ENCODE measurements at regions not wholly inside any gene's neighbourhood (a gene's known extent, or its start where the extent isn't known, plus 50 kb on each side); places are given as distances from the start of the nearest gene placed in this dataset.

- H3K27ac ChIP-seq (ENCODE audit: low read depth in 2 of 2, low read length in 2 of 2), result no peak overlapping the region
- H3K9me3 ChIP-seq (ENCODE audit: control insufficient read depth in 2 of 3, insufficient read depth in 1 of 3, low read length in 3 of 3), result no peaks in the 10 kb centered on the region
- H3K4me1 ChIP-seq (ENCODE audit: control insufficient read depth in 2 of 3, insufficient read depth in 2 of 3, low read depth in 1 of 3, low read length in 3 of 3), result no peaks in the 10 kb centered on the region
- no peak for TF ChIP-seq CTCF (IDR thresholded peaks at IDR 0.05; ENCODE audit: borderline replicate concordance, extremely low read depth, insufficient read depth)
- DNase-seq, result no peak
- no peak for FAIRE-seq
- H3K4me3 ChIP-seq (ENCODE audit: low read length in 3 of 3), result no peak overlapping the region
- intact Hi-C loops (cut with DNase I), result no loop called here
- no peaks in the 10 kb centered on the region for H3K27me3 ChIP-seq (ENCODE audit: control insufficient read depth, insufficient read depth, low read length)
- H3K9ac ChIP-seq (ENCODE audit: low read length in 3 of 3), result no peak overlapping the region
- H3K36me3 ChIP-seq (ENCODE audit: control insufficient read depth in 2 of 3, insufficient read depth in 3 of 3, low read length in 3 of 3), result no peaks in the 10 kb centered on the region
Measured at GRCh38 chr10:85213493-85213892, 885.1 kb downstream of the CCSER2 start.

- Histone ChIP-seq H3K27me3 (ENCODE audit: control insufficient read depth, insufficient read depth, low read length) (no peaks in the 10 kb centered on the region), H3K9ac (ENCODE audit: low read length in 3 of 3) (no peak overlapping the region), H3K36me3 (ENCODE audit: control insufficient read depth in 2 of 3, insufficient read depth in 3 of 3, low read length in 3 of 3) (no peaks in the 10 kb centered on the region), H3K4me1 (ENCODE audit: control insufficient read depth in 2 of 3, insufficient read depth in 2 of 3, low read depth in 1 of 3, low read length in 3 of 3) (peaks cover 0 to 2% (median 0%) of the 10 kb centered on the region in 3 donors), H3K4me3 (ENCODE audit: low read length in 3 of 3) (no peak overlapping the region), H3K27ac (ENCODE audit: low read depth in 2 of 2, low read length in 2 of 2) (no peak overlapping the region), H3K9me3 (ENCODE audit: control insufficient read depth in 2 of 3, insufficient read depth in 1 of 3, low read length in 3 of 3) (no peaks in the 10 kb centered on the region)
- no peak for TF ChIP-seq CTCF (IDR thresholded peaks at IDR 0.05; ENCODE audit: borderline replicate concordance, extremely low read depth, insufficient read depth)
- intact Hi-C loops (cut with DNase I), result no loop called here
- DNase-seq, result no peak
- FAIRE-seq, result no peak
Measured at GRCh38 chr10:85222300-85222699, 893.9 kb downstream of the CCSER2 start.

GRCh38 chr10:85224366-85224940 is 896.1 kb downstream of the CCSER2 start:
- intact Hi-C loops (cut with DNase I), result no loop called here
- Histone ChIP-seq H3K4me1 (ENCODE audit: control insufficient read depth in 2 of 3, insufficient read depth in 2 of 3, low read depth in 1 of 3, low read length in 3 of 3) (peaks cover 0 to 2% (median 0%) of the 10 kb centered on the region in 3 donors), H3K27ac (ENCODE audit: low read depth in 2 of 2, low read length in 2 of 2) (no peak overlapping the region), H3K4me3 (ENCODE audit: low read length in 3 of 3) (no peak overlapping the region), H3K27me3 (ENCODE audit: control insufficient read depth, insufficient read depth, low read length) (no peaks in the 10 kb centered on the region), H3K9me3 (ENCODE audit: control insufficient read depth in 2 of 3, insufficient read depth in 1 of 3, low read length in 3 of 3) (no peaks in the 10 kb centered on the region), H3K9ac (ENCODE audit: low read length in 3 of 3) (no peak overlapping the region), H3K36me3 (ENCODE audit: control insufficient read depth in 2 of 3, insufficient read depth in 3 of 3, low read length in 3 of 3) (no peaks in the 10 kb centered on the region)
- peak in 1 of 5 donors; percentile 9 for DNase-seq
- TF ChIP-seq CTCF (IDR thresholded peaks at IDR 0.05; ENCODE audit: borderline replicate concordance, extremely low read depth, insufficient read depth), result no peak
- FAIRE-seq, result no peak

GRCh38 chr10:85225311-85225710 is 896.9 kb downstream of the CCSER2 start:
- FAIRE-seq, result no peak
- no peak overlapping the region for H3K27ac ChIP-seq (ENCODE audit: low read depth in 2 of 2, low read length in 2 of 2)
- H3K27me3 ChIP-seq (ENCODE audit: control insufficient read depth, insufficient read depth, low read length), result no peaks in the 10 kb centered on the region
- no peak overlapping the region for H3K4me3 ChIP-seq (ENCODE audit: low read length in 3 of 3)
- no peaks in the 10 kb centered on the region for H3K9me3 ChIP-seq (ENCODE audit: control insufficient read depth in 2 of 3, insufficient read depth in 1 of 3, low read length in 3 of 3)
- no peak for TF ChIP-seq CTCF (IDR thresholded peaks at IDR 0.05; ENCODE audit: borderline replicate concordance, extremely low read depth, insufficient read depth)
- no peak for DNase-seq
- H3K4me1 ChIP-seq (ENCODE audit: control insufficient read depth in 2 of 3, insufficient read depth in 2 of 3, low read depth in 1 of 3, low read length in 3 of 3), result peaks cover 0 to 2% (median 0%) of the 10 kb centered on the region in 3 donors
- no peak overlapping the region for H3K9ac ChIP-seq (ENCODE audit: low read length in 3 of 3)
- intact Hi-C loops (cut with DNase I), result no loop called here
- H3K36me3 ChIP-seq (ENCODE audit: control insufficient read depth in 2 of 3, insufficient read depth in 3 of 3, low read length in 3 of 3), result no peaks in the 10 kb centered on the region

Measured in kidney (tissue), 13 donors.